ENCODE measurements at regions not wholly inside any gene's neighbourhood (a gene's known extent, or its start where the extent isn't known, plus 50 kb on each side); places are given as distances from the start of the nearest gene placed in this dataset.

DNA sequence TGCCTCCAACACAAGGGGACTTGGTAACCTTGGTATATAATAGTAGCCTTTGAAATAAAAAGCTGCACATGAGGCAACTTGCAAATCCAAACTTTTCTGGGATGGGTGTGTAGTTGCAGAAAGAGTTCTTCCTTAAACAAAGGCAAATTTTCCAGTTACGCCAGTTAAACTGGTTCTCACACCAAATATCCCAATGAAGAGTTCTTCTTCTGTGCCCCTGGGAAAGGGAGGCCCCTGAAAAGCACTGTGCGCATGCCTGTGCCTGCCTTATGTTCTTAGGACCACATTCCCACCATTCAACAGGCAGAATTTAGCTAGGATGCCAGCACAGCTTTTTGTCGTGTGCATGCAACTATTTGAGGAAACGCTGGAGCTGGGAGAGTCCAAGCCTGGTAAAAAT is 164.8 kb upstream of the SLC25A13 start:
- DNase-seq (ENCODE audit: low spot score) (no peak), FAIRE-seq (no peak)

- no peak for DNase-seq (ENCODE audit: low spot score)
- no peak for FAIRE-seq
Observed at GRCh38 chr7:96484845-96485244, 162.9 kb upstream of the SLC25A13 start.

GRCh38 chr7:96484091-96484490 is 162.2 kb upstream of the SLC25A13 start:
- no peak for FAIRE-seq
- DNase-seq (ENCODE audit: low spot score) = no peak

DNA sequence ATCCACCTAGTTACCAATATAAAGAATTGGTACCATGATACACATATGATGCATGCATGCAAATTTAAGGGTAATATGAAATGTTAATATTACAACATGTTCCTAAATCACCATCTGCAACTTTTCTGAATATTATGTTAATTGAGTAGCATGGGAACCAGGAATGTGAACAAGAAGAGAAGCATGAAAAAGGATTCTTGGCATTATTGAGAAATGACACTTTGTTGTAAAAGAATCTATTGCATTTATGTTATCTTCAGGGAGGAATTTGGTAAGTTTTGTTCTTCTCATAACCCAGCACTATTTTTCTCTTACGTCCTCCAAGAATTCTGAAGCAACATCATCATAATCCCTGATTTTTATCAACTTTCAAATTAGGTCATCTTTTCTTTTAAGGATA is 159.9 kb upstream of the SLC25A13 start:
- DNase-seq (ENCODE audit: low spot score) = no peak

DNA sequence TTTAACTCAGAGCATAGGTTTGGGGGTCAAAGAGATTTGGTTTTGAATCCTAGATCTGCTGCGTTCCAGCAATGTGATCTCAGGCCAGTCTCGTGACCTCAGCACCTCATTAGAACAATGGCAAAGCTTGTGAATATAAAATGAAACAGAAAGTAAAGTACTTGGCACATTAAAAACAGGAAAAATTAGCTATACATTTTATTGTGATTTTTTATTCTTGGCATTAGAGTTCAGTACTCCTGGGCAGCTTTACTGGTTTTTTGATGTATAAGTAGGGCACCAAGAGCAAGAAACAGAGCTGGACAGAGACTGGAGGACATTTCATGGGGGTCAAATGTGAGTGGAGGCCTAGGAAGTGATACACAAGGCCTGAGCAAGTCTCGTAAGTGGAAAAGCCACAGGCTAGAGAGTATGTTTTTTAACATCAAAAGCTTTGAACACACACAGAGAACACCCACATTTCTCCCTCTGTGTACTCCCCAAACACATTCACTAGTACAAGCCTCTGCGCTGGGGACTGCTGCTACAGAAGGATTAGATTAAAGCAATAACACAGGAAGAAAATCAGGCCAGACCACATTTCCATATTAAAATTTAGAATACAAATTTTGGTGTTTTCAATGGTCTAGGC is 157.2 kb upstream of the SLC25A13 start:
- DNase-seq (ENCODE audit: low spot score) (no peak), FAIRE-seq (no peak)

More for the DNA sequence above, 159.9 kb upstream of the SLC25A13 start:
- no peak for FAIRE-seq

- DNase-seq (ENCODE audit: low spot score) = no peak
- FAIRE-seq = no peak
Observed at GRCh38 chr7:96471606-96472005, 149.7 kb upstream of the SLC25A13 start.

GRCh38 chr7:96452146-96452545 is 130.2 kb upstream of the SLC25A13 start:
- no peak for DNase-seq (ENCODE audit: low spot score)
- FAIRE-seq = no peak

GRCh38 chr7:96449094-96449493 is 127.2 kb upstream of the SLC25A13 start:
- no peak for FAIRE-seq
- DNase-seq (ENCODE audit: low spot score) = no peak

DNA sequence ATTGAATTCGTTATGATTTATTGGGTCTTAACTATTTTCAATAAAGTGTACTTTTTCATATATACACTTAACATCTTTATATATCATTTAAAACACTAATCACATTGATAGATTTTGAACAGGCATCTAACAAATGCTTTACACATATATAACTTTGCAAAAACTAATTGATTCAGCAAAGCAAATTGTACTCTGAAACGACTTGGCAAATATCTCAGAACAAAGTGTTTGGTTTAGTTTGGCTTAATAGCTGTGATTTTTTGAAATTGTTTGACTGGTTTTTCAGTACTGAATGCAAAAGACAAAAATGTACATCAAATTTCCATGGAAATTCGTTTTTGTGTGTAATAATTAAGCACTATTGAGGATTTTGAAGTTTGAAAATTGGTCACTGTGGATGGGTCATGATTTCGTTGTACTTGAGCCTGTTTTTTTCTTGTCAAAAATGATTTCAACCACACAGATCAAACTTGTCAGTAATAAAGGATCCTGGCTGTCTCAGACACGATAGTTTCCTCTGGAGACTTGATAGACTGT is 125.3 kb upstream of the SLC25A13 start:
- no peak for DNase-seq (ENCODE audit: low spot score)
- no peak for FAIRE-seq

DNA sequence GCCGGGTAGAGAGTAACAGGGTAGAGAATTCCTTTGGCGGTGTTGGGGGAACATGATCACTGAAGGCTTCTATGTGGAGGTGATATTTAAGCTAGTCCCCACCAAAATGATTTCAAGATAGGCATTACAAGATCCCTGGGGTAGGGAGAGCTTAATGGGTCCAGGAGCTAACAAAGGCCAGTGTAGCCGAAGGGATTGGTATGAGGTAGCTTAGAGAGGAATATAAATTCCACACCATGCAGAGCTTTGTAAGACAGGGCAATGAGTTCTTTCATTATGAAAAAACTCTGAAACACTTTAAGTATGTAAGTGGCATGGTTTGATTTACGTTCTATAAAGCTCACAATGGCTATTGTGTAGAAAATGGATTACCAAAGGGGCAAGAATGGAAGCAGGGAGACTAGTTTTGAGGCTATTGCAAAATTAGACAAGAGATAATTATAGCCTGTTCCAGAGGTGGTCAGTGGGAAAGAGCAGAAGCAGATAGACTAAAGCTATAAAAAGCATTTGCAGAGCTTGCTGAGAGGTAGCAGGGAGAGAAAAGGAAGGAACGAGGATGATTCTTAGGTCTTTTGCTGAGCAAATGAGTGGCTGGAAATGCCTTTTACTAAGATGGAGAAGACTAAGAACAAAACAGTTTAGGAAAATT is 119.7 kb upstream of the SLC25A13 start:
- FAIRE-seq (no peak), DNase-seq (ENCODE audit: low spot score) (no peak)

GRCh38 chr7:96440328-96440727 is 118.4 kb upstream of the SLC25A13 start:
- DNase-seq (ENCODE audit: low spot score) (no peak), FAIRE-seq (no peak)

- FAIRE-seq (no peak), DNase-seq (ENCODE audit: low spot score) (no peak)
Observed at GRCh38 chr7:96436880-96437279, 115.0 kb upstream of the SLC25A13 start.

DNA sequence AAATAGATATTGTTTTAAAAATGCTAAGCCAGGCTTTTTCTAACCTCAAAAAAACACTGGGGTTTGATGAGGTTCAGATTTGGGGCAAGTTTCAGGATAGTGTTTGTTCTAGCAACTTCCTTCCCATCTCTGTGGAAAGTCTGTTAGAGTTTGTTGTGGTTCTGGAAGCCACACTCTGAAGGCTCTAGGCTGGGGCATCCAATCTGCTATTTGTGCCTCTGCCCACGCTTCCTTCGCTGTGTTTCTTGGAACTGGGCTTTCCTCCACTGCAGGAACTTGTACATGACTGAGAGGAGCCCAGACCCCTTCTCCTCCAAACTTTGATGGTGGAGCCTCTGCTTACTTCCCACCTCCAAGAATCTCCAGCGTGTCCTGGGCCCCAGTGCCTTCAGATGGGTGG is 108.5 kb upstream of the SLC25A13 start:
- FAIRE-seq = no peak
- no peak for DNase-seq (ENCODE audit: low spot score)

DNA sequence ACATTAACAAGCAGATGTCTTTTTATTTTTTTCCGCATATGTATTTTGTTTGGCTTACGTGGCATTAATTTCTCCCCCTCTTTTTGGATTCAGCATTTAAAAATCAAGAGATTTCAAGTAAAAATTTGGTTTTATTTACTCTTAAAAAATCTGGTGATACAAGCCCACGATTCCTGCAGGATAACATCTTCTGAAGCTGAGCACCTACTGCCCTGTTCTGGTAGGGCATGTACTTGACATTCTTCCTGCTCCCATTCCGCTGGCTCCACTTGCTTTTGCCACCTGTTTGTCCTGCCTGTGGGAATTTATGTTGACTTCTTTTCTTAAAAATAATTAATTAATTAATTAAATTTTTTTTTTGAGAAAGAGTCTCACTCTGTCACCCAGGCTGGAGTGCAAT is 105.2 kb upstream of the SLC25A13 start:
- DNase-seq (ENCODE audit: low spot score) (no peak), FAIRE-seq (no peak)

GRCh38 chr7:96426685-96427084 is 104.8 kb upstream of the SLC25A13 start:
- FAIRE-seq = no peak
- DNase-seq (ENCODE audit: low spot score) = no peak

- FAIRE-seq = no peak
- peak; percentile 50 for DNase-seq (ENCODE audit: low spot score)
Observed at GRCh38 chr7:96426027-96426426, 104.1 kb upstream of the SLC25A13 start.

- FAIRE-seq (no peak), DNase-seq (ENCODE audit: low spot score) (no peak)
Observed at GRCh38 chr7:96424411-96424810, 102.5 kb upstream of the SLC25A13 start.

DNA sequence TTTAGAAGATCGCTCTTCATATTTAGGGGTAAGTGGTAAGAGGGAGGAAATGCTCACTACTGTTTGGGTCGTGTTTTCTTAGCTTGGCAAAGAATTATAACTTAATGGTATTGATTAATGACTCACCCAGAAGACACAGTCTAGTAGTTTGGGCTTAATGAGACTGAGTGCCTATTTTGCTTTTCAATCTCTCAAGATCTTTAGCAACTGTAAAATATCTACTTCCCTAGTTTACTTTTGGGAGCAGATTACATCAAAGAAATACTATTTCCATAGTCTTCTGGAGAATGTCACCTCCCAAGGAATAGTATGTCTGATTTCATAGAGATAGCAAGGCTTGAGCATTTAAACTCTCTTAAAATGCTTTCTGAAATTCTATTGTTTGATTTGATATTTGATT is 100.5 kb upstream of the SLC25A13 start:
- no peak for FAIRE-seq
- no peak for DNase-seq (ENCODE audit: low spot score)

GRCh38 chr7:96418581-96418980 is 96.7 kb upstream of the SLC25A13 start:
- FAIRE-seq (no peak), DNase-seq (ENCODE audit: low spot score) (no peak)

GRCh38 chr7:96417784-96418183 is 95.9 kb upstream of the SLC25A13 start:
- FAIRE-seq = no peak
- no peak for DNase-seq (ENCODE audit: low spot score)

GRCh38 chr7:96416599-96416998 is 94.7 kb upstream of the SLC25A13 start:
- DNase-seq (ENCODE audit: low spot score) (no peak), FAIRE-seq (no peak)

DNA sequence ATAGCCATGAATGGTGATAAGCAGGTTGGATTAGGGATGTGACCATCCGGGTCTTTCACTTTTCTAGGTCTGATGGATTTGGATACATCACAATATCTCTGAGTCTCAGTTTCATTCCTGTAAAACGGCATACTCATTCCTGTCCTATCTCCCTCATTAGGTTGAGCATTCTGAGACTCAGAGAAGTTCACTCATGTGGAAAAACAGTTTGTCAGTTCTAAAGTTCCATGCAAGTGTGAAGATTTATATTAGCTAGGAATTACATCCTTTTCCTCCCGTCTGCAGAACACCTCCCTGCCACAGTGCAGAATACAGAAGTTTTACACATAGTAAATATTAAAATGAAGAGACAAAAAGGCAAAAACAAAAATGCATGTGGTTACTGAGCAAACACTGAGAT is 94.2 kb upstream of the SLC25A13 start:
- FAIRE-seq = no peak
- no peak for DNase-seq (ENCODE audit: low spot score)

GRCh38 chr7:96415293-96415940 is 93.5 kb upstream of the SLC25A13 start:
- no peak for FAIRE-seq
- no peak for DNase-seq (ENCODE audit: low spot score)
